HG02678 (cell line): ENCODE measurements at regions not wholly inside any gene's neighbourhood (a gene's known extent, or its start where the extent isn't known, plus 50 kb on each side); places are given as distances from the start of the nearest gene placed in this dataset.

Source experiments
- ATAC-seq: cut with Tn5 transposase; IDR thresholded peaks from one replicate; pipeline ENCODE4 v1.9.1; 2021; ENCODE audit warnings: mild to moderate bottlenecking, moderate library complexity; ENCODE audit not compliant: unreplicated experiment

DNA sequence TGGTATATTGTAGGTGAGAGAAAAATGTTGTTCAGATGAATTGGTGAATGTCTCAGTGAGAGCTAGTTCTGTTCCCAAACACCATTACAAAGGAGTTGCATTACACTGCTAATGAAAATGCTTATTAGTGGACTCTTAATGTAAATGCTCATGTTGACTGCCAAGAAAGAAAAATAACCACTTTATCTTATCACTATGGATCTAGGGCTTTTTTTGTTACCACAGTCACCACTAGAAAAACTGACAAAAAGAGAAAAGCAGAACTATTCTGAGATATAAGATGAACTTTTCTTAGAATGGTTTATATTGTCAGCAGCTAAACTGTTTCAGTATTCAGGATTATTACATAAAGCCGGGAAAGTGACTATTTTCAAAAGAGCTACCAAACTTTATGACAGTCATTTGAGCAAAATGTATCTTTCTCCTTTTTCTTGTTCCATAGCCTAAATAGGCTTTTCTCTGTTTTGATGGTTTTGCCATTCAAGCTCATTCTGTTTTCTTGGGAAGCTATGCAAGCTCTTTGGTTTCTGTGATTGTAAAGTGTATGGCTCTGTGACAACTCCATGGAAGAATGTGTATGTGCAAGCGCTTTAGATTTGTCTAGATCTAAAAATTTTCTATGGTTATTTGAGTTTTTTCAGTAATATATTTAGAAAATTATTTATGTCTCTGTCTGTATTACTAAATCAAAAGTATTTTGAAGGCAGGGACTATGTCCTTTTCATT is 64.2 kb upstream of the DPH5 start:
- no peak for ATAC-seq

GRCh38 chr1:101088431-101088830 is 62.8 kb upstream of the DPH5 start:
- ATAC-seq: no peak

GRCh38 chr1:101086783-101087182 is 61.2 kb upstream of the DPH5 start:
- no peak for ATAC-seq

- peak; percentile 76 for ATAC-seq
These were observed 56.2 kb upstream of the DPH5 start for GRCh38 chr1:101081496-101082488.

- ATAC-seq: no peak
These were observed 55.3 kb upstream of the DPH5 start for GRCh38 chr1:101080859-101081258.

GRCh38 chr1:101079341-101079740 is 53.8 kb upstream of the DPH5 start:
- ATAC-seq: no peak

GRCh38 chr1:101077849-101078248 is 52.3 kb upstream of the DPH5 start:
- no peak for ATAC-seq

- ATAC-seq: no peak
These were observed 50.3 kb upstream of the DPH5 start for GRCh38 chr1:101075926-101076325.
